Left forelimb (tissue), 1 donor: ENCODE measurements at regions not wholly inside any gene's neighbourhood (a gene's known extent, or its start where the extent isn't known, plus 50 kb on each side); places are given as distances from the start of the nearest gene placed in this dataset.

Experiments
- DNase-seq: peaks from one replicate; pipeline ENCODE4 v3.0.0-alpha.2; 2018; ENCODE audit warnings: low spot score

- no peak for DNase-seq
Measured at GRCh38 chr20:47963022-47963421, 177.7 kb upstream of the SULF2 start.

GRCh38 chr20:47962286-47962963 lies 177.1 kb upstream of the SULF2 start:
- no peak for DNase-seq

- DNase-seq: no peak
Measured at GRCh38 chr20:47960769-47961541, 175.7 kb upstream of the SULF2 start.

GRCh38 chr20:47960277-47960676 lies 175.0 kb upstream of the SULF2 start:
- no peak for DNase-seq

- peak; percentile 70 for DNase-seq
Measured at GRCh38 chr20:47957989-47958801, 172.9 kb upstream of the SULF2 start.

- no peak for DNase-seq
Measured at GRCh38 chr20:47957135-47957534, 171.9 kb upstream of the SULF2 start.

GRCh38 chr20:47956268-47956995 lies 171.2 kb upstream of the SULF2 start:
- peak; percentile 75 for DNase-seq

GRCh38 chr20:47953471-47953870 lies 168.2 kb upstream of the SULF2 start:
- DNase-seq: no peak

GRCh38 chr20:47952023-47952564 lies 166.8 kb upstream of the SULF2 start:
- DNase-seq: no peak

GRCh38 chr20:47951521-47951971 lies 166.3 kb upstream of the SULF2 start:
- no peak for DNase-seq

GRCh38 chr20:47950913-47951283 lies 165.6 kb upstream of the SULF2 start:
- no peak for DNase-seq

GRCh38 chr20:47950124-47950912 lies 165.0 kb upstream of the SULF2 start:
- no peak for DNase-seq

GRCh38 chr20:47949230-47949629 lies 163.9 kb upstream of the SULF2 start:
- no peak for DNase-seq

- DNase-seq: no peak
Measured at GRCh38 chr20:47944682-47945081, 159.4 kb upstream of the SULF2 start.

GRCh38 chr20:47941869-47942268 lies 156.6 kb upstream of the SULF2 start:
- no peak for DNase-seq

- DNase-seq: no peak
Measured at GRCh38 chr20:47940101-47940813, 155.0 kb upstream of the SULF2 start.

- DNase-seq: no peak
Measured at GRCh38 chr20:47936612-47937011, 151.3 kb upstream of the SULF2 start.

GRCh38 chr20:47934761-47935160 lies 149.5 kb upstream of the SULF2 start:
- no peak for DNase-seq

GRCh38 chr20:47931443-47931842 lies 146.2 kb upstream of the SULF2 start:
- no peak for DNase-seq

- DNase-seq: no peak
Measured at GRCh38 chr20:47931002-47931401, 145.7 kb upstream of the SULF2 start.
